ENCODE measurements at regions not wholly inside any gene's neighbourhood (a gene's known extent, or its start where the extent isn't known, plus 50 kb on each side); places are given as distances from the start of the nearest gene placed in this dataset.

GRCh38 chr18:40662898-40663437, 1292.1 kb upstream of the PIK3C3 start:
- TF ChIP-seq, protein P1, sequence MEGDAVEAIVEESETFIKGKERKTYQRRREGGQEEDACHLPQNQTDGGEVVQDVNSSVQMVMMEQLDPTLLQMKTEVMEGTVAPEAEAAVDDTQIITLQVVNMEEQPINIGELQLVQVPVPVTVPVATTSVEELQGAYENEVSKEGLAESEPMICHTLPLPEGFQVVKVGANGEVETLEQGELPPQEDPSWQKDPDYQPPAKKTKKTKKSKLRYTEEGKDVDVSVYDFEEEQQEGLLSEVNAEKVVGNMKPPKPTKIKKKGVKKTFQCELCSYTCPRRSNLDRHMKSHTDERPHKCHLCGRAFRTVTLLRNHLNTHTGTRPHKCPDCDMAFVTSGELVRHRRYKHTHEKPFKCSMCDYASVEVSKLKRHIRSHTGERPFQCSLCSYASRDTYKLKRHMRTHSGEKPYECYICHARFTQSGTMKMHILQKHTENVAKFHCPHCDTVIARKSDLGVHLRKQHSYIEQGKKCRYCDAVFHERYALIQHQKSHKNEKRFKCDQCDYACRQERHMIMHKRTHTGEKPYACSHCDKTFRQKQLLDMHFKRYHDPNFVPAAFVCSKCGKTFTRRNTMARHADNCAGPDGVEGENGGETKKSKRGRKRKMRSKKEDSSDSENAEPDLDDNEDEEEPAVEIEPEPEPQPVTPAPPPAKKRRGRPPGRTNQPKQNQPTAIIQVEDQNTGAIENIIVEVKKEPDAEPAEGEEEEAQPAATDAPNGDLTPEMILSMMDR (IDR thresholded peaks at IDR 0.05; ENCODE audit: insufficient read depth, low read length, poor library complexity, severe bottlenecking): no peak
- TF ChIP-seq EZH2phosphoT487 (conservative IDR thresholded peaks at IDR 0.05; ENCODE audit: low read length): no peak
- Histone ChIP-seq H3K9me3 (ENCODE audit: insufficient read depth, low read length) (no peaks in the 10 kb centered on the region), H3K9ac (ENCODE audit: low read length) (no peak overlapping the region), H3K36me3 (ENCODE audit: low read length) (no peaks in the 10 kb centered on the region), H3K4me3 (ENCODE audit: insufficient read depth, low read length, poor library complexity, severe bottlenecking) (no peak overlapping the region), H4K20me1 (ENCODE audit: low read depth, low read length) (no peaks in the 10 kb centered on the region), H3K27me3 (ENCODE audit: low read length) (no peaks in the 10 kb centered on the region), H2AFZ (ENCODE audit: low read depth, low read length, severe bottlenecking) (no peak overlapping the region), H3K27ac (ENCODE audit: low read depth, low read length) (no peak overlapping the region), H3K79me2 (ENCODE audit: insufficient read depth, low read length) (no peaks in the 10 kb centered on the region), H3K4me2 (ENCODE audit: low read depth, low read length, poor library complexity, severe bottlenecking) (no peak overlapping the region), H3F3A (ENCODE audit: insufficient read depth) (no peaks in the 10 kb centered on the region), H3K9me2 (replicated peaks; ENCODE audit: insufficient read depth, low read length) (no peaks in the 10 kb centered on the region)

- no peak for TF ChIP-seq EZH2phosphoT487 (conservative IDR thresholded peaks at IDR 0.05; ENCODE audit: low read length)
- TF ChIP-seq, protein P1 (IDR thresholded peaks at IDR 0.05; ENCODE audit: insufficient read depth, low read length, poor library complexity, severe bottlenecking): no peak
- no peaks in the 10 kb centered on the region for H3K9me2 ChIP-seq (replicated peaks; ENCODE audit: insufficient read depth, low read length)
- H3K79me2 ChIP-seq (ENCODE audit: insufficient read depth, low read length): no peaks in the 10 kb centered on the region
- H2AFZ ChIP-seq (ENCODE audit: low read depth, low read length, severe bottlenecking): no peak overlapping the region
- no peaks in the 10 kb centered on the region for H4K20me1 ChIP-seq (ENCODE audit: low read depth, low read length)
- H3K27ac ChIP-seq (ENCODE audit: low read depth, low read length): no peak overlapping the region
- H3K9ac ChIP-seq (ENCODE audit: low read length): no peak overlapping the region
- H3K27me3 ChIP-seq (ENCODE audit: low read length): no peaks in the 10 kb centered on the region
- no peaks in the 10 kb centered on the region for H3F3A ChIP-seq (ENCODE audit: insufficient read depth)
- H3K36me3 ChIP-seq (ENCODE audit: low read length): no peaks in the 10 kb centered on the region
- no peak overlapping the region for H3K4me3 ChIP-seq (ENCODE audit: insufficient read depth, low read length, poor library complexity, severe bottlenecking)
- no peak overlapping the region for H3K4me2 ChIP-seq (ENCODE audit: low read depth, low read length, poor library complexity, severe bottlenecking)
- H3K9me3 ChIP-seq (ENCODE audit: insufficient read depth, low read length): no peaks in the 10 kb centered on the region
Observed at GRCh38 chr18:40653682-40654081, 1301.4 kb upstream of the PIK3C3 start.

DNA sequence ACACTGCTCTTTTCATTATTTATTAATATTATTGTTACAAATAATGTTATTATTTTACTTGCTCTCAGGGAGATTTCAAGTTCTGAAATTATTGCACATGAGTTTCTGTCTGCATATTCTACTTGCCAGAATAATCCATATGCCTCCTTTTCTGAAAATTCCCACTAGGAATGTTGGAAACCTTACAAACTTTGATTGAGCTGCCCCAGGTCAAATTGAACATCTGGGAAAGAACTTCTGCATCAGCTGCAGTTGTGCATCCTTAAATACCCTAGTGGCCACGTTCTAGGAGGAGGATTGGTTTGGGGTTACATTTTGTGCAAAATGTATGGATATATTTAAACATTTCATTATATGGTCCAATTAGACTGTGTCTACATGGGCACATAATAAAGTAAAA, 1302.7 kb upstream of the PIK3C3 start:
- no peaks in the 10 kb centered on the region for H3K9me3 ChIP-seq (ENCODE audit: insufficient read depth, low read length)

More for the DNA sequence above, 1302.7 kb upstream of the PIK3C3 start:
- Histone ChIP-seq H3F3A (ENCODE audit: insufficient read depth) (no peaks in the 10 kb centered on the region), H3K27me3 (ENCODE audit: low read length) (no peaks in the 10 kb centered on the region), H3K4me3 (ENCODE audit: insufficient read depth, low read length, poor library complexity, severe bottlenecking) (no peak overlapping the region), H3K27ac (ENCODE audit: low read depth, low read length) (no peak overlapping the region), H3K9me2 (replicated peaks; ENCODE audit: insufficient read depth, low read length) (no peaks in the 10 kb centered on the region), H3K4me2 (ENCODE audit: low read depth, low read length, poor library complexity, severe bottlenecking) (no peak overlapping the region), H4K20me1 (ENCODE audit: low read depth, low read length) (no peaks in the 10 kb centered on the region), H3K9ac (ENCODE audit: low read length) (no peak overlapping the region), H3K79me2 (ENCODE audit: insufficient read depth, low read length) (no peaks in the 10 kb centered on the region), H2AFZ (ENCODE audit: low read depth, low read length, severe bottlenecking) (no peak overlapping the region), H3K36me3 (ENCODE audit: low read length) (no peaks in the 10 kb centered on the region)
- TF ChIP-seq EZH2phosphoT487 (conservative IDR thresholded peaks at IDR 0.05; ENCODE audit: low read length): no peak
- TF ChIP-seq, protein P1 (IDR thresholded peaks at IDR 0.05; ENCODE audit: insufficient read depth, low read length, poor library complexity, severe bottlenecking): no peak

Data from SU-DHL-6 (cell line).